ENCODE measurements at regions not wholly inside any gene's neighbourhood (a gene's known extent, or its start where the extent isn't known, plus 50 kb on each side); places are given as distances from the start of the nearest gene placed in this dataset.

- no peak for DNase-seq (ENCODE audit: low read depth)
Measured at GRCh38 chr5:135120951-135121350, 86.9 kb upstream of the PITX1 start.

GRCh38 chr5:135119481-135119880, 85.5 kb upstream of the PITX1 start:
- DNase-seq (ENCODE audit: low read depth): no peak

GRCh38 chr5:135117590-135117989, 83.6 kb upstream of the PITX1 start:
- no peak for DNase-seq (ENCODE audit: low read depth)

- no peak for DNase-seq (ENCODE audit: low read depth)
Measured at GRCh38 chr5:135116160-135116561, 82.1 kb upstream of the PITX1 start.

- DNase-seq (ENCODE audit: low read depth): no peak
Measured at GRCh38 chr5:135115591-135115990, 81.6 kb upstream of the PITX1 start.

GRCh38 chr5:135114759-135115158, 80.7 kb upstream of the PITX1 start:
- no peak for DNase-seq (ENCODE audit: low read depth)

GRCh38 chr5:135112008-135112725, 78.1 kb upstream of the PITX1 start:
- DNase-seq (ENCODE audit: low read depth): no peak

- no peak for DNase-seq (ENCODE audit: low read depth)
Measured at GRCh38 chr5:135110785-135111596, 77.0 kb upstream of the PITX1 start.

GRCh38 chr5:135108992-135109391, 75.0 kb upstream of the PITX1 start:
- no peak for DNase-seq (ENCODE audit: low read depth)

- no peak for DNase-seq (ENCODE audit: low read depth)
Measured at GRCh38 chr5:135108569-135108968, 74.5 kb upstream of the PITX1 start.

GRCh38 chr5:135107986-135108385, 74.0 kb upstream of the PITX1 start:
- no peak for DNase-seq (ENCODE audit: low read depth)

- no peak for DNase-seq (ENCODE audit: low read depth)
Measured at GRCh38 chr5:135106610-135107471, 72.8 kb upstream of the PITX1 start.

GRCh38 chr5:135106136-135106535, 72.1 kb upstream of the PITX1 start:
- DNase-seq (ENCODE audit: low read depth): no peak

GRCh38 chr5:135105105-135105484, 71.1 kb upstream of the PITX1 start:
- DNase-seq (ENCODE audit: low read depth): no peak

GRCh38 chr5:135103575-135103853, 69.5 kb upstream of the PITX1 start:
- DNase-seq (ENCODE audit: low read depth): no peak

- no peak for DNase-seq (ENCODE audit: low read depth)
Measured at GRCh38 chr5:135102716-135103574, 68.9 kb upstream of the PITX1 start.

GRCh38 chr5:135100431-135100830, 66.4 kb upstream of the PITX1 start:
- no peak for DNase-seq (ENCODE audit: low read depth)

GRCh38 chr5:135100011-135100410, 66.0 kb upstream of the PITX1 start:
- no peak for DNase-seq (ENCODE audit: low read depth)

- no peak for DNase-seq (ENCODE audit: low read depth)
Measured at GRCh38 chr5:135097390-135097789, 63.4 kb upstream of the PITX1 start.

GRCh38 chr5:135095871-135096270, 61.8 kb upstream of the PITX1 start:
- DNase-seq (ENCODE audit: low read depth): no peak

GRCh38 chr5:135095052-135095715, 61.2 kb upstream of the PITX1 start:
- no peak for DNase-seq (ENCODE audit: low read depth)
